H9 (cell line): ENCODE measurements at regions not wholly inside any gene's neighbourhood (a gene's known extent, or its start where the extent isn't known, plus 50 kb on each side); places are given as distances from the start of the nearest gene placed in this dataset.

ENCODE experiments used
- DNase-seq: peaks from one replicate; pipeline ENCODE4 v3.0.0-alpha.2; 2017
- H2AFZ ChIP-seq: one replicate; pipeline ENCODE4 v1.6.1; 2013; ENCODE audit warnings: mild to moderate bottlenecking, low read length, control low read depth, moderate library complexity
- H2AK5ac ChIP-seq: 2 replicates; pipeline ENCODE4 v1.6.1; 2013; ENCODE audit warnings: low read length, control low read depth, mixed read lengths; ENCODE audit not compliant: insufficient read length
- H2BK120ac ChIP-seq: one replicate; pipeline ENCODE4 v1.6.1; 2013; ENCODE audit warnings: low read depth, mild to moderate bottlenecking, low read length, control low read depth, inconsistent platforms; ENCODE audit not compliant: poor library complexity, severe bottlenecking
- H2BK12ac ChIP-seq: 2 replicates; pipeline ENCODE4 v1.6.1; 2013; ENCODE audit warnings: low read length, control low read depth, mixed read lengths, low read depth; ENCODE audit not compliant: insufficient read length
- H2BK15ac ChIP-seq: 2 replicates; pipeline ENCODE4 v1.6.1; 2013; ENCODE audit warnings: low read depth, low read length, control low read depth
- H2BK20ac ChIP-seq: one replicate; pipeline ENCODE4 v1.6.1; 2013; ENCODE audit warnings: low read depth, mild to moderate bottlenecking, low read length, control low read depth, inconsistent platforms; ENCODE audit not compliant: poor library complexity, severe bottlenecking
- H2BK5ac ChIP-seq: 2 replicates; pipeline ENCODE4 v1.6.1; 2013; ENCODE audit warnings: low read length, control low read depth, mixed read lengths; ENCODE audit not compliant: insufficient read length
- H3K14ac ChIP-seq: 2 replicates; pipeline ENCODE4 v1.6.1; 2013; ENCODE audit warnings: low read length, control low read depth; ENCODE audit not compliant: insufficient read depth
- H3K18ac ChIP-seq: 2 replicates; pipeline ENCODE4 v1.6.1; 2013; ENCODE audit warnings: low read depth, mild to moderate bottlenecking, mixed read lengths, low read length, control low read depth; ENCODE audit not compliant: insufficient read length
- H3K23ac ChIP-seq: 2 replicates; pipeline ENCODE4 v1.6.1; 2013; ENCODE audit warnings: low read length, control low read depth, mixed read lengths, low read depth; ENCODE audit not compliant: insufficient read length
- H3K23me2 ChIP-seq: 2 replicates; pipeline ENCODE4 v1.6.1; 2013; ENCODE audit warnings: low read depth, mild to moderate bottlenecking, mixed read lengths, low read length, control low read depth; ENCODE audit not compliant: insufficient read length, poor library complexity, severe bottlenecking
- H3K27ac ChIP-seq: 2 replicates; pipeline ENCODE4 v1.5.1; 2013; ENCODE audit warnings: low read length, control low read depth, mixed read lengths, low read depth; ENCODE audit not compliant: insufficient read length
- H3K27me3 ChIP-seq: 2 replicates; pipeline ENCODE4 v1.6.1; 2013; ENCODE audit warnings: low read length, control low read depth, inconsistent platforms; ENCODE audit not compliant: insufficient read depth
- H3K4ac ChIP-seq: 2 replicates; pipeline ENCODE4 v1.6.1; 2013; ENCODE audit warnings: low read depth, mild to moderate bottlenecking, control low read depth, inconsistent platforms, low read length, moderate library complexity
- H3K4me1 ChIP-seq: 2 replicates; pipeline ENCODE4 v1.6.1; 2013; ENCODE audit warnings: low read length, control low read depth, inconsistent platforms; ENCODE audit not compliant: insufficient read depth
- H3K4me2 ChIP-seq: 2 replicates; pipeline ENCODE4 v1.6.1; 2013; ENCODE audit warnings: low read length, control low read depth, mixed read lengths; ENCODE audit not compliant: insufficient read length, insufficient read depth
- H3K56ac ChIP-seq: 2 replicates; pipeline ENCODE4 v1.6.1; 2013; ENCODE audit warnings: low read depth, mild to moderate bottlenecking, mixed read lengths, low read length, control low read depth; ENCODE audit not compliant: insufficient read length
- H3K79me1 ChIP-seq: 2 replicates; pipeline ENCODE4 v1.6.1; 2013; ENCODE audit warnings: low read depth, mild to moderate bottlenecking, moderate library complexity, low read length, control low read depth, inconsistent platforms; ENCODE audit not compliant: insufficient read depth, poor library complexity, severe bottlenecking
- H3K79me2 ChIP-seq: 2 replicates; pipeline ENCODE4 v1.6.1; 2013; ENCODE audit warnings: low read length, control low read depth, inconsistent platforms; ENCODE audit not compliant: insufficient read depth
- H3K9ac ChIP-seq: 2 replicates; pipeline ENCODE4 v1.6.1; 2013; ENCODE audit warnings: low read length, control low read depth, mixed read lengths; ENCODE audit not compliant: insufficient read length; ENCODE audit errors: extremely low read depth
- H3K9me3 ChIP-seq: one replicate; pipeline ENCODE4 v1.6.1; 2013; ENCODE audit warnings: low read depth, low read length, inconsistent platforms; ENCODE audit not compliant: control insufficient read depth
- H3T11ph ChIP-seq: one replicate; pipeline ENCODE4 v1.6.1; 2013; ENCODE audit warnings: mild to moderate bottlenecking, low read length, control low read depth, inconsistent platforms
- H4K20me1 ChIP-seq: one replicate; pipeline ENCODE4 v1.6.1; 2013; ENCODE audit not compliant: control insufficient read depth, insufficient read length, insufficient read depth
- H4K5ac ChIP-seq: 2 replicates; pipeline ENCODE4 v1.6.1; 2013; ENCODE audit warnings: low read depth, mild to moderate bottlenecking, mixed read lengths, low read length, control low read depth; ENCODE audit not compliant: insufficient read length
- H4K8ac ChIP-seq: replicated peaks from 2 replicates; pipeline ENCODE4 v1.6.1; 2013; ENCODE audit warnings: low read length, control low read depth, mixed read lengths, low read depth; ENCODE audit not compliant: insufficient read length
- H4K91ac ChIP-seq: 2 replicates; pipeline ENCODE4 v1.6.1; 2013; ENCODE audit warnings: low read depth, mild to moderate bottlenecking, moderate library complexity, mixed read lengths, low read length, control low read depth; ENCODE audit not compliant: insufficient read length
- H3K27ac Mint-ChIP-seq, 3 experiments: 2 replicates in 2 of 3; 3 replicates in 1 of 3; pipeline ENCODE4 v1.8.0; 2020 to 2021; ENCODE audit warnings: mixed read lengths in 3 of 3, mild to moderate bottlenecking in 1 of 3, moderate library complexity in 1 of 3
- H3K27me3 Mint-ChIP-seq: 2 replicates; pipeline ENCODE4 v1.8.0; 2021; ENCODE audit warnings: low read depth, mild to moderate bottlenecking, moderate library complexity, mixed read lengths
- H3K36me3 Mint-ChIP-seq, 3 experiments: 2 replicates in 2 of 3; 3 replicates in 1 of 3; pipeline ENCODE4 v1.8.0; 2020 to 2021; ENCODE audit warnings: low read depth in 3 of 3, mixed read lengths in 3 of 3; ENCODE audit not compliant: insufficient read depth in 1 of 3
- H3K4me1 Mint-ChIP-seq, 2 experiments: 2 replicates each; pipeline ENCODE4 v1.8.0; 2020; ENCODE audit warnings: mixed read lengths in 2 of 2
- H3K4me3 Mint-ChIP-seq, 2 experiments: 2 replicates in 1 of 2; 3 replicates in 1 of 2; pipeline ENCODE4 v1.8.0; 2020 to 2021; ENCODE audit warnings: mild to moderate bottlenecking in 2 of 2, mixed read lengths in 2 of 2, moderate library complexity in 1 of 2
- H3K9me3 Mint-ChIP-seq, 2 experiments: 2 replicates in 1 of 2; 3 replicates in 1 of 2; pipeline ENCODE4 v1.8.0; 2020; ENCODE audit warnings: mild to moderate bottlenecking in 2 of 2, mixed read lengths in 2 of 2, moderate library complexity in 1 of 2
- CTCF ChIP-seq: fragments of 200-600 bp; sonication (generic); conservative IDR thresholded peaks from 3 replicates; pipeline ENCODE4 v1.8.0; 2021; ENCODE audit warnings: antibody characterized with exemption, mild to moderate bottlenecking
- WGBS: extraction: QIAGEN DNeasy Blood & Tissue Kit; methylation state at CpG from one replicate; pipeline ENCODE4 v1.1.7; 2013; ENCODE audit warnings: missing lambda C conversion rate, low lambda C conversion rate, mixed read lengths; ENCODE audit not compliant: insufficient read length; ENCODE audit errors: extremely low coverage; 5-methylcytosine and 5-hydroxymethylcytosine counted together

- no peak overlapping the region for H4K5ac ChIP-seq
- H3K36me3 Mint-ChIP-seq, result peaks cover 0 to 4% (median 0%) of the 10 kb centered on the region in 3 experiments; a peak in 2 of 7 replicates
- peaks cover 31% of the 10 kb centered on the region for H3K9me3 ChIP-seq
- no peak overlapping the region for H3K27ac ChIP-seq
- no peak overlapping the region for H2BK120ac ChIP-seq
- no peak overlapping the region for H3K56ac ChIP-seq
- H4K20me1 ChIP-seq, result no peaks in the 10 kb centered on the region
- H3K9ac ChIP-seq, result no peak overlapping the region
- TF ChIP-seq CTCF, result no peak
- peaks cover 0 to 41% of the 10 kb centered on the region in 2 experiments; a peak in 4 of 5 replicates for H3K9me3 Mint-ChIP-seq
- H3K4me1 Mint-ChIP-seq, result peaks cover 5 to 9% of the 10 kb centered on the region in 2 experiments; a peak in 3 of 4 replicates
- no peak overlapping the region for H2BK5ac ChIP-seq
- WGBS, result 100% methylated on average over 1 of the region's 3 CpGs
- no peak overlapping the region for H2BK15ac ChIP-seq
- no peaks in the 10 kb centered on the region for H3K79me1 ChIP-seq
- no peak for DNase-seq
- H3K27ac Mint-ChIP-seq, result no peak overlapping the region
- H2BK12ac ChIP-seq, result no peak overlapping the region
- no peak overlapping the region for H3K14ac ChIP-seq
- H2AFZ ChIP-seq, result no peak overlapping the region
- no peaks in the 10 kb centered on the region for H3K27me3 ChIP-seq
- H3K4me3 Mint-ChIP-seq, result no peak overlapping the region
- H3K18ac ChIP-seq, result no peak overlapping the region
- no peak overlapping the region for H3K23ac ChIP-seq
- no peak overlapping the region for H3T11ph ChIP-seq
- H3K27me3 Mint-ChIP-seq, result no peaks in the 10 kb centered on the region
- no peak overlapping the region for H3K4me2 ChIP-seq
- no peaks in the 10 kb centered on the region for H3K79me2 ChIP-seq
- H3K23me2 ChIP-seq, result no peaks in the 10 kb centered on the region
- no peak overlapping the region for H4K8ac ChIP-seq
- no peak overlapping the region for H2AK5ac ChIP-seq
- H4K91ac ChIP-seq, result no peak overlapping the region
- no peak overlapping the region for H3K4ac ChIP-seq
- H2BK20ac ChIP-seq, result no peak overlapping the region
- H3K4me1 ChIP-seq, result no peaks in the 10 kb centered on the region
These were observed 472.5 kb upstream of the RPS6KA3 start for GRCh38 chrX:20739038-20739745.
